Loucy (cell line): ENCODE measurements at regions not wholly inside any gene's neighbourhood (a gene's known extent, or its start where the extent isn't known, plus 50 kb on each side); places are given as distances from the start of the nearest gene placed in this dataset.

Experiments used
- CTCF ChIP-seq: fragments of 200-600 bp; sonication (generic); conservative IDR thresholded peaks from 2 replicates; pipeline ENCODE4 v1.5.1; 2014; ENCODE audit warnings: mild to moderate bottlenecking, antibody characterized with exemption, low read length
- EZH2phosphoT487 ChIP-seq: fragments of 200-600 bp; IDR thresholded peaks from 2 replicates; pipeline ENCODE4 v1.6.1; 2018; ENCODE audit warnings: antibody characterized with exemption, mild to moderate bottlenecking, moderate library complexity, borderline replicate concordance

DNA sequence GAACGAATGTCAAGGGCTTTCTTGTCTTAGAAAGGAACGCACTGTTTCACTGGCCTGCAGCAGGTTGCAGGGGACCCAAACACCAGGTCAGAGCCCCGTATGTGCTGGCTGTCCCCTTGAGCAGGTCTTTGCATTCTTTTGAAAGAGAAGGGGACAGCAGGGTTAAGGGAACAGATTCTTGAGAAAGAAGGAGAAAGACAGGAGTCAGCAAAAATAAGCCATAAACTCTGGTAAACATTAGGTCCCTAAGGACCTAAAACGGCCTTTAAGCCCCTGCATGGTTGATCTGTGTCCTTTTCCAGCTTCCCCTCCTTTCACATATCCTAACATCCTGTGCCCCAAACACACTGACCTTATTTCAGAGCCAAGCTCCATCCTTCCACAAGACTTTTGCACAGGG lies 190.8 kb upstream of the ADRA1B start:
- TF ChIP-seq CTCF (no peak), EZH2phosphoT487 (no peak)
